Loucy (cell line): ENCODE measurements at regions not wholly inside any gene's neighbourhood (a gene's known extent, or its start where the extent isn't known, plus 50 kb on each side); places are given as distances from the start of the nearest gene placed in this dataset.
"Not testable (repeated sequence)": the region's sequence is repeated elsewhere in the genome, so short reads cannot be mapped to it uniquely, and the experiment has no call there.

Experiments
- H2AFZ ChIP-seq: fragments of 200-600 bp; sonication (generic); 2 replicates; pipeline ENCODE4 v1.6.0; 2016; ENCODE audit warnings: antibody characterized with exemption, mild to moderate bottlenecking, low read length, moderate library complexity
- H3F3A ChIP-seq: fragments of 200-600 bp; 2 replicates; pipeline ENCODE4 v1.6.0; 2016; ENCODE audit warnings: antibody characterized with exemption, low read depth, mild to moderate bottlenecking
- H3K27me3 ChIP-seq: fragments of 200-600 bp; sonication (generic); 2 replicates; pipeline ENCODE4 v1.6.1; 2014; ENCODE audit warnings: low read length, mild to moderate bottlenecking; ENCODE audit not compliant: insufficient read depth, poor library complexity, severe bottlenecking
- H3K36me3 ChIP-seq: fragments of 200-600 bp; sonication (generic); 2 replicates; pipeline ENCODE4 v1.6.1; 2016; ENCODE audit warnings: low read length; ENCODE audit not compliant: insufficient read depth
- H3K4me1 ChIP-seq: fragments of 200-600 bp; sonication (generic); 2 replicates; pipeline ENCODE4 v1.5.1; 2014; ENCODE audit warnings: low read length, mild to moderate bottlenecking; ENCODE audit not compliant: insufficient read depth, poor library complexity, severe bottlenecking
- H3K4me2 ChIP-seq: fragments of 200-600 bp; sonication (generic); 2 replicates; pipeline ENCODE4 v1.6.0; 2014; ENCODE audit warnings: antibody characterized with exemption, low read length, low read depth, mild to moderate bottlenecking; ENCODE audit not compliant: poor library complexity, severe bottlenecking
- H3K4me3 ChIP-seq: fragments of 200-600 bp; sonication (generic); 2 replicates; pipeline ENCODE4 v1.5.1; 2014; ENCODE audit warnings: low read length, mild to moderate bottlenecking, mixed read lengths; ENCODE audit not compliant: poor library complexity, severe bottlenecking
- H3K79me2 ChIP-seq: fragments of 200-600 bp; sonication (generic); 2 replicates; pipeline ENCODE4 v1.6.1; 2014; ENCODE audit warnings: low read length; ENCODE audit not compliant: insufficient read depth
- H3K9ac ChIP-seq: fragments of 200-600 bp; sonication (generic); 2 replicates; pipeline ENCODE4 v1.6.0; 2014; ENCODE audit warnings: mild to moderate bottlenecking, low read depth, low read length, moderate library complexity; ENCODE audit not compliant: poor library complexity, severe bottlenecking
- H3K9me2 ChIP-seq: fragments of 200-600 bp; sonication (generic); replicated peaks from 2 replicates; pipeline ENCODE4 v1.6.1; 2016; ENCODE audit warnings: low read depth, low read length, mixed read lengths
- H3K9me3 ChIP-seq: fragments of 200-600 bp; sonication (generic); 2 replicates; pipeline ENCODE4 v1.6.1; 2014; ENCODE audit warnings: mild to moderate bottlenecking, antibody characterized with exemption, low read length, low read depth; ENCODE audit not compliant: insufficient read depth
- H4K20me1 ChIP-seq: fragments of 200-600 bp; sonication (generic); 2 replicates; pipeline ENCODE4 v1.6.0; 2014; ENCODE audit warnings: antibody characterized with exemption, low read length, mild to moderate bottlenecking; ENCODE audit not compliant: insufficient read depth, poor library complexity, severe bottlenecking
- EZH2phosphoT487 ChIP-seq: fragments of 200-600 bp; IDR thresholded peaks from 2 replicates; pipeline ENCODE4 v1.6.1; 2018; ENCODE audit warnings: antibody characterized with exemption, mild to moderate bottlenecking, moderate library complexity, borderline replicate concordance
- TF ChIP-seq, protein P1 (sequence below): fragments of 200-600 bp; sonication (generic); conservative IDR thresholded peaks from 2 replicates; pipeline ENCODE4 v1.5.1; 2014; ENCODE audit warnings: mild to moderate bottlenecking, antibody characterized with exemption, low read length

DNA sequence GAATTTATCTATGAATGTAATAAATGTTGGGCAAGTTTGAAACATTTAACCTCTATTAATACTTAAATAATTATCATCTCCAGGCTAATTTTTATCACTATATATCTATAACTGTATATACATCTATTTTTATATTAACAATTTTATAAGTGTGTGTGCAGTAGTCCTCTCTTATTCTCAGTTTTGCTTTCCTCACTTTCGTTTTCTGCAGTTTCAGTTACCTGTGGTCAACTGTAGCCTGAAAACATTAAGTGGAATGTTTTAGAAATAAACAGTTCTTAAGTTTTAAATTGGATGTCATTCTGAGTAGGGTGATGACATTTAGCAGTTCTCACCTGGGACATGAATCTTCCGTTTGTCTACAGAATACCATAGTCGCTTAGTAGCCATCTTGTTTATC lies 379.4 kb upstream of the MAN1A1 start:
- no peak overlapping the region for H3K9ac ChIP-seq
- TF ChIP-seq EZH2phosphoT487: no peak
- H4K20me1 ChIP-seq: no peaks in the 10 kb centered on the region
- H3K4me1 ChIP-seq: no peaks in the 10 kb centered on the region
- H2AFZ ChIP-seq: peak overlapping the region; percentile 41; the same call in 1 of the 2 replicates
- H3K9me2 ChIP-seq: no peaks in the 10 kb centered on the region
- H3K27me3 ChIP-seq: no peaks in the 10 kb centered on the region
- no peak overlapping the region for H3K4me3 ChIP-seq
- H3K9me3 ChIP-seq: no peaks in the 10 kb centered on the region
- H3K4me2 ChIP-seq: no peak overlapping the region
- H3F3A ChIP-seq: no peaks in the 10 kb centered on the region
- no peaks in the 10 kb centered on the region for H3K36me3 ChIP-seq
- no peaks in the 10 kb centered on the region for H3K79me2 ChIP-seq

DNA sequence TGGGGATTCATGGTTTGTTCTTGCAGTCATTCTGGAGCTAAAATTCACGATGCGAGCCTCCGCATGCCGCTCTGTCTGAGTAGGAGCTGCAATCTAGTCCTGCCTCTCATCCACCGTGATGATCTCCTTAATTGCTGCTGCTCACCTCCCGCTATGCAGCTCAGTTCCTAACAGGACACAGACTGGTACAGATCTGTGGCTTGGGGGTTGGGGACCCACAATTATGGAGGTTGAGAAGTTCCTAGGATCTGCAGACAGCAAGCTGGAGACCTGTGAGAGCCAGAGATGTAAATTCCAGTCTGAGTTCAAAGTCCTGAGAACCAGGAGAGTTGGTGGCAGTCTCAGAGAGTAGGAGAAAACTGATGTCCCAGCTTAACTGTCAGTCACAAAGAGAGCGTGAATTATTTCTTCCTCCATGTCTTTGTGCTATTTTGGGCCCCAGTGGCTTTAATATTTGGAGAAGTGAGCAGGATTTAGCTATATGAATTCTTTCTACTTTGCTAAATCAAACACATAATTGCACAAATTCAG lies 378.7 kb upstream of the MAN1A1 start:
- Histone ChIP-seq H3F3A (no peaks in the 10 kb centered on the region), H3K36me3 (no peaks in the 10 kb centered on the region), H3K4me2 (no peak overlapping the region), H3K9ac (no peak overlapping the region), H3K27me3 (no peaks in the 10 kb centered on the region), H3K4me3 (no peak overlapping the region), H2AFZ (peak overlapping the region; percentile 37; the same call in 1 of the 2 replicates), H3K79me2 (no peaks in the 10 kb centered on the region), H3K4me1 (no peaks in the 10 kb centered on the region), H3K9me2 (no peaks in the 10 kb centered on the region), H4K20me1 (no peaks in the 10 kb centered on the region), H3K9me3 (no peaks in the 10 kb centered on the region)
- no peak for TF ChIP-seq EZH2phosphoT487
- TF ChIP-seq, protein P1, sequence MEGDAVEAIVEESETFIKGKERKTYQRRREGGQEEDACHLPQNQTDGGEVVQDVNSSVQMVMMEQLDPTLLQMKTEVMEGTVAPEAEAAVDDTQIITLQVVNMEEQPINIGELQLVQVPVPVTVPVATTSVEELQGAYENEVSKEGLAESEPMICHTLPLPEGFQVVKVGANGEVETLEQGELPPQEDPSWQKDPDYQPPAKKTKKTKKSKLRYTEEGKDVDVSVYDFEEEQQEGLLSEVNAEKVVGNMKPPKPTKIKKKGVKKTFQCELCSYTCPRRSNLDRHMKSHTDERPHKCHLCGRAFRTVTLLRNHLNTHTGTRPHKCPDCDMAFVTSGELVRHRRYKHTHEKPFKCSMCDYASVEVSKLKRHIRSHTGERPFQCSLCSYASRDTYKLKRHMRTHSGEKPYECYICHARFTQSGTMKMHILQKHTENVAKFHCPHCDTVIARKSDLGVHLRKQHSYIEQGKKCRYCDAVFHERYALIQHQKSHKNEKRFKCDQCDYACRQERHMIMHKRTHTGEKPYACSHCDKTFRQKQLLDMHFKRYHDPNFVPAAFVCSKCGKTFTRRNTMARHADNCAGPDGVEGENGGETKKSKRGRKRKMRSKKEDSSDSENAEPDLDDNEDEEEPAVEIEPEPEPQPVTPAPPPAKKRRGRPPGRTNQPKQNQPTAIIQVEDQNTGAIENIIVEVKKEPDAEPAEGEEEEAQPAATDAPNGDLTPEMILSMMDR: no peak

DNA sequence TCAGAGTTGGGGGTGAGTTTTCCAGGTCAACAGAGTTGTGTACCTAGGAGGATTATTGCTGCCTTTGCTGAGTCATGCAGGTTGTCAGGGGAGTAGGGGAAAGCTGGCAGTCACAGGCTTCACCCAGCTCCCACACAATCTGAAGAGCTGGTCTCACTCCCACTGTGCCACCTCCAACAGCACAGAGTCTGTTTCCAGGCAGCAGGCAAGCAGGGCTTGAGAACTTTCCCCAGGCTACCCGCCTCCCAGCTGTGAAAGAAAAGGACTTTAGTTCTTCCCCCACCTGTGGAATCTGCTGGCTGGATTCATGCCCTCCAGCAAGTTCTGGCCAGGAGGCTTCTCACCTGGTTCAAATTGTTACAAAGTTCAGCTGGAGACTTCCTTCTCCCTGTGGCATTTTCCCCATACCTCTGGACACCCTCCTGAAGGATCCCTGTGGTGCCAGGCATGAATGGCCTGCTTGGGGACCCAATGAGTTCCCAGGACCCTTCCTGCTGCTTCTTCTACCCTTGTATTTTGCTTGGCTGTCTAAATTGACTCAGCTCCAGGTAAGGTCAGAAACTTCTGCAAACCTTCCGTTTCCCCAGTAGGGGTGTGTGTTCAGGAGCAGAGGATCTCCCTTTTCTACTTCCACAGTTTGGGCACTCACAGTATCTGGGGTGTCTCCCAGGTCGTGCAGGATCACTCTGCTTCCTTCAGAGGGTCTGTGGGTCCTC lies 378.1 kb upstream of the MAN1A1 start:
- Histone ChIP-seq H3K9me2 (no peaks in the 10 kb centered on the region), H4K20me1 (no peaks in the 10 kb centered on the region), H3K36me3 (no peaks in the 10 kb centered on the region), H2AFZ (peak overlapping the region; percentile 58; the same call in 1 of the 2 replicates), H3K4me3 (no peak overlapping the region), H3K9ac (no peak overlapping the region), H3K4me2 (no peak overlapping the region), H3K79me2 (no peaks in the 10 kb centered on the region), H3K4me1 (no peaks in the 10 kb centered on the region), H3F3A (no peaks in the 10 kb centered on the region), H3K27me3 (no peaks in the 10 kb centered on the region), H3K9me3 (no peaks in the 10 kb centered on the region)
- TF ChIP-seq, protein P1: 0 out of 2 replicates have a peak, but pooled peaks have one; percentile 22
- TF ChIP-seq EZH2phosphoT487: no peak

DNA sequence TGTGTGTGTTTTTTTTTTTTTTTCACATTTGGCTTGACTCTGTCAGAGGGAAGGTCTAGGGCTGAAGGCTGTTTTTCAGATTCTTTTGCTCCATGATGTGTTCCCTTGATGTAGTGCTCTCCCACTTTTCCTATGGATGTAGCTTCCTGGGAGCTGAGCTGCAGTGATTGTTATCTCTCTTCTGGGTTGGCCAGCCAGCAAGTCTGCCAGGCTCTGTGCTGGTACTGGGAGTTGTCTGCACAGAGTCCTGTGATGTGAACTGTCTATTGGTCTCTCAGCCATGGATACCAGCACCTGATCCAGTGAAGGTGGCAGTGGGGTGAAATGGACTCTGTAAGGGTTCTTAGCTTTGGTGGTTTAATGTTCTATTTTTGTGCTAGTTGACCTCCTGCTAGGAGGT lies 377.4 kb upstream of the MAN1A1 start:
- H3K4me3 ChIP-seq: not testable (repeated sequence)

More for the DNA sequence above, 377.4 kb upstream of the MAN1A1 start:
- H3K36me3 ChIP-seq, H3K4me2 ChIP-seq, H2AFZ ChIP-seq, H3K27me3 ChIP-seq, H3K9ac ChIP-seq, H3K9me2 ChIP-seq, H3K79me2 ChIP-seq, H3K4me1 ChIP-seq, H3K9me3 ChIP-seq, H4K20me1 ChIP-seq, H3F3A ChIP-seq: not testable (repeated sequence)
